A549 (cell line): ENCODE measurements at regions not wholly inside any gene's neighbourhood (a gene's known extent, or its start where the extent isn't known, plus 50 kb on each side); places are given as distances from the start of the nearest gene placed in this dataset.

Source experiments
- ATAC-seq, 2 experiments: fragments of 200-7000 bp in 1 of 2; fragments of >200 bp in 1 of 2; cut with Nextera tagmentation in 1 of 2; cut with Tn5 transposase in 1 of 2; 3 replicates each; pipeline versions ENCODE4 v1.8.0 to v1.9.1; 2018 to 2020; ENCODE audit warnings: mild to moderate bottlenecking in 1 of 2, moderate library complexity in 1 of 2
- CTCF ChIA-PET: fragments of 300-600 bp; sonication (Branson Sonifier 250); formaldehyde crosslinking; extraction: SDS; loops from one replicate; lab custom pipeline; 2021; ENCODE audit warnings: antibody characterized with exemption, inconsistent platforms; lab: Yijun Ruan, JAX
- POLR2A ChIA-PET: fragments of 350-600 bp; formaldehyde crosslinking; extraction: SDS; loops from one replicate; lab custom pipeline; 2021; ENCODE audit warnings: antibody characterized with exemption, inconsistent platforms; lab: Yijun Ruan, JAX
- DNase-seq, 2 experiments: peaks; one replicate each; pipeline versions ENCODE4 v3.0.0 to v3.0.0-alpha.2; 2011 to 2016; ENCODE audit warnings: low read depth in 1 of 2, low spot score in 1 of 2
- FAIRE-seq: peaks from 2 replicates; lab custom pipeline; 2011; peaks lifted over from hg19 to GRCh38; lab: Jason Lieb, UNC
- H3K27ac ChIP-seq, 2 experiments: fragments of >200 bp; sonication (Bioruptor Twin); formaldehyde crosslinking; 3 replicates each; pipeline ENCODE4 v1.5.1; 2016 to 2017
- H3K4me1 ChIP-seq: fragments of >200 bp; sonication (Bioruptor Twin); formaldehyde crosslinking; 3 replicates; pipeline ENCODE4 v1.6.1; 2016
- H3K4me2 ChIP-seq: fragments of >200 bp; sonication (Bioruptor Twin); formaldehyde crosslinking; 3 replicates; pipeline ENCODE4 v1.6.1; 2016
- H3K4me3 ChIP-seq: fragments of >200 bp; sonication (Bioruptor Twin); formaldehyde crosslinking; 3 replicates; pipeline ENCODE4 v1.5.1; 2016
- H3K9me3 ChIP-seq: fragments of >200 bp; sonication (Bioruptor Twin); formaldehyde crosslinking; 3 replicates; pipeline ENCODE4 v1.6.1; 2016
- BCL3 ChIP-seq: fragments of >200 bp; sonication (Bioruptor Twin); formaldehyde crosslinking; IDR thresholded peaks from 3 replicates; pipeline ENCODE4 v1.6.1; 2016
- BHLHE40 ChIP-seq: IDR thresholded peaks from 2 replicates; pipeline ENCODE4 v1.6.1; 2012; ENCODE audit warnings: low read depth, low read length, inconsistent platforms
- CBX8 ChIP-seq: fragments of 200-600 bp; sonication (generic); IDR thresholded peaks from 2 replicates; pipeline ENCODE4 v1.6.1; 2016
- CHD4 ChIP-seq: fragments of 200-600 bp; sonication (generic); IDR thresholded peaks from 2 replicates; pipeline ENCODE4 v1.6.1; 2016; ENCODE audit warnings: antibody characterized with exemption, mild to moderate bottlenecking, borderline replicate concordance
- ELK1 ChIP-seq: fragments of 150-350 bp; IDR thresholded peaks from 2 replicates; pipeline ENCODE4 v1.6.1; 2014; ENCODE audit warnings: low read depth, mild to moderate bottlenecking, low read length
- EP300 ChIP-seq, 2 experiments: fragments of >200 bp; sonication (Bioruptor Twin); formaldehyde crosslinking; IDR thresholded peaks; 2 replicates in 1 of 2; 3 replicates in 1 of 2; pipeline ENCODE4 v1.6.1; 2016 to 2017
- ESRRA ChIP-seq: fragments of 150-350 bp; IDR thresholded peaks from 2 replicates; pipeline ENCODE4 v1.6.1; 2014; ENCODE audit warnings: mild to moderate bottlenecking, low read length, borderline replicate concordance
- FOSB ChIP-seq: fragments of 250-450 bp; sonication (Bioruptor Pico); IDR thresholded peaks from 2 replicates; pipeline ENCODE4 v1.5.0; 2020; ENCODE audit warnings: mild to moderate bottlenecking, moderate library complexity
- FOXS1 ChIP-seq: fragments of 250-450 bp; sonication (Bioruptor Pico); IDR thresholded peaks from 2 replicates; pipeline ENCODE4 v1.5.0; 2020; ENCODE audit warnings: mild to moderate bottlenecking, moderate library complexity
- HES2 ChIP-seq: fragments of >200 bp; sonication (Bioruptor Twin); formaldehyde crosslinking; IDR thresholded peaks from 2 replicates; pipeline ENCODE4 v1.6.1; 2016
- HEYL ChIP-seq: fragments of 250-450 bp; sonication (Bioruptor Pico); IDR thresholded peaks from 2 replicates; pipeline ENCODE4 v1.8.0; 2021; ENCODE audit warnings: mild to moderate bottlenecking, moderate library complexity
- HOXB5 ChIP-seq: fragments of 250-450 bp; sonication (Bioruptor Pico); IDR thresholded peaks from 2 replicates; pipeline ENCODE4 v1.5.0; 2020; ENCODE audit warnings: mild to moderate bottlenecking, moderate library complexity
- KDM1A ChIP-seq: fragments of 200-600 bp; sonication (generic); IDR thresholded peaks from 2 replicates; pipeline ENCODE4 v1.6.1; 2016; ENCODE audit warnings: low read depth, mild to moderate bottlenecking
- MAX ChIP-seq: IDR thresholded peaks from 2 replicates; pipeline ENCODE4 v1.6.1; 2012
- NFE2L2 ChIP-seq: fragments of 150-350 bp; conservative IDR thresholded peaks from 2 replicates; pipeline ENCODE4 v1.6.1; 2014; ENCODE audit warnings: low read length
- PBX3 ChIP-seq: IDR thresholded peaks from 2 replicates; pipeline ENCODE4 v1.6.1; 2012
- POLR2A ChIP-seq: IDR thresholded peaks from 2 replicates; pipeline ENCODE4 v1.6.1; 2012; ENCODE audit warnings: mild to moderate bottlenecking, low read length
- RAD21 ChIP-seq, 2 experiments: fragments of >200 bp in 1 of 2; sonication (Bioruptor Twin) in 1 of 2; formaldehyde crosslinking in 1 of 2; IDR thresholded peaks in 1 of 2; conservative IDR thresholded peaks in 1 of 2; 2 replicates in 1 of 2; 3 replicates in 1 of 2; pipeline ENCODE4 v1.6.1; 2012 to 2018; ENCODE audit warnings: inconsistent platforms in 1 of 2
- RCOR1 ChIP-seq: fragments of 150-350 bp; IDR thresholded peaks from 2 replicates; pipeline ENCODE4 v1.6.1; 2014; ENCODE audit warnings: antibody characterized with exemption, low read length, low read depth
- REST ChIP-seq: fragments of 200-600 bp; sonication (generic); IDR thresholded peaks from 2 replicates; pipeline ENCODE4 v1.6.1; 2016; ENCODE audit warnings: antibody characterized with exemption, mild to moderate bottlenecking, moderate library complexity
- RFX5 ChIP-seq: fragments of 450-650 bp; IDR thresholded peaks from 2 replicates; pipeline ENCODE4 v1.7.1; 2014; ENCODE audit warnings: antibody characterized with exemption, mild to moderate bottlenecking, moderate library complexity
- TP53 ChIP-seq: fragments of 250-450 bp; sonication (Bioruptor Pico); IDR thresholded peaks from 2 replicates; pipeline ENCODE4 v1.5.0; 2021; ENCODE audit warnings: mild to moderate bottlenecking, moderate library complexity
- ZFP36 ChIP-seq: fragments of 450-650 bp; IDR thresholded peaks from 2 replicates; pipeline ENCODE4 v1.6.1; 2014; ENCODE audit warnings: borderline replicate concordance; ENCODE audit not compliant: partially characterized antibody
- ZNF302 ChIP-seq: fragments of 250-450 bp; sonication (Bioruptor Pico); IDR thresholded peaks from 2 replicates; pipeline ENCODE4 v1.9.0; 2021; ENCODE audit warnings: inconsistent platforms, mild to moderate bottlenecking, moderate library complexity
- WGBS: methylation state at CpG from one replicate; pipeline ENCODE4 v1.1.6; 2017; ENCODE audit errors: missing lambda C conversion rate; 5-methylcytosine and 5-hydroxymethylcytosine counted together

- DNase-seq: no peak
- FAIRE-seq: no peak
- no peak for TF ChIP-seq BCL3
- no peak for TF ChIP-seq ZFP36
- TF ChIP-seq RCOR1: no peak
- TF ChIP-seq PBX3: no peak
- no peak for TF ChIP-seq FOXS1 (CRISPR knock-in tag)
- TF ChIP-seq MAX: no peak
- TF ChIP-seq POLR2A: no peak
- TF ChIP-seq NFE2L2: no peak
- Histone ChIP-seq H3K27ac (no peak overlapping the region), H3K9me3 (peaks cover 21% of the 10 kb centered on the region; the same call in 2 of the 3 replicates), H3K4me1 (no peaks in the 10 kb centered on the region), H3K4me3 (no peak overlapping the region), H3K4me2 (no peak overlapping the region)
- ChIA-PET CTCF (no interaction called here), POLR2A (no interaction called here)
- 36% methylated on average over 3 of the region's 3 CpGs for WGBS
- ATAC-seq: no peak
These were observed 90.8 kb downstream of the ATP23 start for GRCh38 chr12:58032156-58032555.

GRCh38 chr12:58033831-58034230 is 92.5 kb downstream of the ATP23 start:
- Histone ChIP-seq H3K4me2 (no peak overlapping the region), H3K4me3 (no peak overlapping the region), H3K27ac (no peak overlapping the region), H3K4me1 (no peaks in the 10 kb centered on the region), H3K9me3 (peaks cover 21% of the 10 kb centered on the region)
- no peak for ATAC-seq
- DNase-seq: no peak
- ChIA-PET CTCF (no interaction called here), POLR2A (no interaction called here)
- TF ChIP-seq HOXB5 (no peak), CHD4 (no peak), RFX5 (no peak), HES2 (no peak), RAD21 (conservative IDR thresholded peaks at IDR 0.05 in 1 of 2, IDR thresholded peaks at IDR 0.05 in 1 of 2) (no peak), HEYL (CRISPR knock-in tag) (no peak), BHLHE40 (no peak), TP53 (CRISPR knock-in tag) (no peak), EP300 (IDR thresholded peaks at IDR 0.05) (no peak), FOSB (CRISPR knock-in tag) (no peak), ELK1 (no peak), ESRRA (no peak), RCOR1 (no peak)
- no peak for FAIRE-seq

GRCh38 chr12:58034311-58034710 is 92.9 kb downstream of the ATP23 start:
- no peak overlapping the region for H3K4me2 ChIP-seq
- WGBS: 48% methylated on average over 3 of the region's 3 CpGs
- TF ChIP-seq ELK1 (no peak), RAD21 (conservative IDR thresholded peaks at IDR 0.05 in 1 of 2, IDR thresholded peaks at IDR 0.05 in 1 of 2) (no peak), ZNF302 (CRISPR knock-in tag) (no peak), KDM1A (no peak), REST (no peak), CBX8 (no peak), POLR2A (no peak), FOSB (CRISPR knock-in tag) (no peak)
- ChIA-PET POLR2A (no interaction called here), CTCF (no interaction called here)
- peaks cover 21% of the 10 kb centered on the region for H3K9me3 ChIP-seq
- no peak for ATAC-seq
- H3K4me1 ChIP-seq: no peaks in the 10 kb centered on the region
- no peak for DNase-seq
- no peak for FAIRE-seq
- H3K27ac ChIP-seq: no peak overlapping the region
- H3K4me3 ChIP-seq: no peak overlapping the region
